H1 (cell line): ENCODE measurements at regions not wholly inside any gene's neighbourhood (a gene's known extent, or its start where the extent isn't known, plus 50 kb on each side); places are given as distances from the start of the nearest gene placed in this dataset.

Source experiments
- CTCF ChIA-PET: fragments of 300-600 bp; sonication (Branson Sonifier 250); formaldehyde crosslinking; loops from one replicate; lab custom pipeline; 2021; ENCODE audit not compliant: partially characterized antibody; lab: Charles Lee
- POLR2A ChIA-PET: fragments of 300-600 bp; sonication (Branson Sonifier 250); formaldehyde crosslinking; loops from one replicate; lab custom pipeline; 2021; ENCODE audit warnings: inconsistent platforms; ENCODE audit not compliant: partially characterized antibody; lab: Charles Lee
- DNase-seq, 2 experiments: peaks; one replicate each; pipeline versions ENCODE4 v3.0.0 to v3.0.0-alpha.2; 2010 to 2022; ENCODE audit warnings: low spot score in 2 of 2, low read depth in 1 of 2, mixed read lengths in 1 of 2
- FAIRE-seq: peaks from 2 replicates; lab custom pipeline; 2011; peaks lifted over from hg19 to GRCh38; lab: Jason Lieb, UNC
- H2AFZ ChIP-seq: 2 replicates; pipeline ENCODE4 v1.8.1; 2012; ENCODE audit warnings: low read length, inconsistent platforms
- H2AK5ac ChIP-seq: 2 replicates; pipeline ENCODE4 v1.6.1; 2013; ENCODE audit warnings: low read depth, low read length
- H2BK120ac ChIP-seq: replicated peaks from 2 replicates; pipeline ENCODE3; 2013; ENCODE audit warnings: low read depth, low read length, inconsistent platforms
- H2BK12ac ChIP-seq: 2 replicates; pipeline ENCODE4 v1.6.1; 2013; ENCODE audit warnings: low read depth, low read length
- H2BK15ac ChIP-seq: 2 replicates; pipeline ENCODE4 v1.6.1; 2013; ENCODE audit warnings: low read length
- H2BK20ac ChIP-seq: 2 replicates; pipeline ENCODE4 v1.6.1; 2013; ENCODE audit warnings: low read length
- H2BK5ac ChIP-seq: 2 replicates; pipeline ENCODE4 v1.6.1; 2013; ENCODE audit warnings: low read depth, low read length
- H3K14ac ChIP-seq: 2 replicates; pipeline ENCODE4 v1.6.1; 2013; ENCODE audit warnings: inconsistent platforms; ENCODE audit not compliant: insufficient read length
- H3K18ac ChIP-seq: 2 replicates; pipeline ENCODE4 v1.6.1; 2013; ENCODE audit warnings: low read length; ENCODE audit errors: extremely low read depth
- H3K23ac ChIP-seq: 2 replicates; pipeline ENCODE4 v1.6.1; 2013; ENCODE audit warnings: inconsistent platforms; ENCODE audit not compliant: insufficient read length
- H3K23me2 ChIP-seq: 2 replicates; pipeline ENCODE4 v1.6.1; 2013; ENCODE audit warnings: low read depth, low read length
- H3K27ac ChIP-seq: 2 replicates; pipeline ENCODE4 v1.6.1; 2011; ENCODE audit warnings: low read depth, low read length, inconsistent platforms
- H3K27me3 ChIP-seq, 4 experiments: replicated peaks in 1 of 4; 1 replicate in 1 of 4; 2 replicates in 3 of 4; pipeline versions ENCODE4 v1.6.1 to v1.8.1; 2011 to 2013; ENCODE audit warnings: low read length in 3 of 4, mild to moderate bottlenecking in 3 of 4, inconsistent platforms in 2 of 4, mixed read lengths in 2 of 4, moderate library complexity in 1 of 4; ENCODE audit not compliant: control insufficient read depth in 3 of 4, insufficient read depth in 3 of 4; ENCODE audit errors: extremely low read depth in 1 of 4
- H3K36me3 ChIP-seq, 4 experiments: 2 replicates each; pipeline versions ENCODE4 v1.6.1 to v1.8.1; 2011 to 2013; ENCODE audit warnings: mild to moderate bottlenecking in 4 of 4, low read length in 3 of 4, moderate library complexity in 2 of 4, control low read depth in 1 of 4, inconsistent platforms in 1 of 4; ENCODE audit not compliant: insufficient read depth in 4 of 4, control insufficient read depth in 2 of 4
- H3K4ac ChIP-seq: replicated peaks from 2 replicates; pipeline ENCODE3; 2013; ENCODE audit warnings: low read length, low read depth, mixed read lengths, inconsistent platforms; ENCODE audit not compliant: insufficient read length
- H3K4me1 ChIP-seq, 4 experiments: replicated peaks in 1 of 4; 1 replicate in 1 of 4; 2 replicates in 3 of 4; pipeline versions ENCODE4 v1.6.1 to v1.8.1; 2011 to 2013; ENCODE audit warnings: low read length in 3 of 4, inconsistent platforms in 2 of 4, mixed read lengths in 1 of 4; ENCODE audit not compliant: insufficient read depth in 4 of 4, control insufficient read depth in 3 of 4
- H3K4me2 ChIP-seq, 2 experiments: 2 replicates each; pipeline versions ENCODE4 v1.6.1 to v1.8.1; 2011 to 2013; ENCODE audit warnings: low read depth in 2 of 2, low read length in 2 of 2, control low read depth in 1 of 2, inconsistent platforms in 1 of 2, mild to moderate bottlenecking in 1 of 2; ENCODE audit not compliant: insufficient read depth in 1 of 2
- H3K4me3 ChIP-seq, 4 experiments: fragments of 200-600, 300-600 bp in 1 of 4; sonication (generic), shearing (Covaris generic), sonication (Bioruptor Twin) in 1 of 4; 2 replicates each; pipeline versions ENCODE4 v1.5.1 to v1.8.1; 2011 to 2016; ENCODE audit warnings: low read length in 4 of 4, low read depth in 3 of 4, control low read depth in 2 of 4, inconsistent platforms in 2 of 4, mild to moderate bottlenecking in 2 of 4, mixed read lengths in 1 of 4, moderate library complexity in 1 of 4; ENCODE audit not compliant: insufficient read depth in 2 of 4; ENCODE audit errors: extremely low read depth in 1 of 4
- H3K56ac ChIP-seq: replicated peaks from 2 replicates; pipeline ENCODE3; 2013; ENCODE audit warnings: low read depth, mild to moderate bottlenecking, mixed read lengths, low read length, inconsistent platforms; ENCODE audit not compliant: insufficient read length
- H3K79me1 ChIP-seq: 2 replicates; pipeline ENCODE4 v1.6.1; 2013; ENCODE audit warnings: low read depth, low read length, control low read depth
- H3K79me2 ChIP-seq, 2 experiments: 2 replicates each; pipeline versions ENCODE4 v1.6.1 to v1.8.1; 2012 to 2013; ENCODE audit warnings: low read length in 2 of 2, mild to moderate bottlenecking in 2 of 2, inconsistent platforms in 1 of 2; ENCODE audit not compliant: insufficient read depth in 2 of 2, control insufficient read depth in 1 of 2
- H3K9ac ChIP-seq, 4 experiments: replicated peaks in 1 of 4; 1 replicate in 1 of 4; 2 replicates in 3 of 4; pipeline versions ENCODE4 v1.6.1 to v1.8.1; 2011 to 2013; ENCODE audit warnings: low read depth in 3 of 4, low read length in 3 of 4, control low read depth in 2 of 4, mild to moderate bottlenecking in 2 of 4, moderate library complexity in 2 of 4, inconsistent platforms in 1 of 4; ENCODE audit errors: extremely low read depth in 1 of 4
- H3K9me3 ChIP-seq, 2 experiments: 2 replicates each; pipeline versions ENCODE4 v1.6.1 to v1.8.1; 2012 to 2013; ENCODE audit warnings: mild to moderate bottlenecking in 2 of 2, moderate library complexity in 2 of 2, control low read depth in 1 of 2, inconsistent platforms in 1 of 2, low read depth in 1 of 2, low read length in 1 of 2, mixed read lengths in 1 of 2; ENCODE audit not compliant: insufficient read depth in 2 of 2
- H4K20me1 ChIP-seq, 2 experiments: replicated peaks in 1 of 2; 2 replicates each; pipeline versions ENCODE3 to v1.8.1; 2011 to 2013; ENCODE audit warnings: inconsistent platforms in 2 of 2, low read length in 2 of 2, mild to moderate bottlenecking in 1 of 2; ENCODE audit not compliant: insufficient read depth in 2 of 2, control insufficient read depth in 1 of 2
- H4K5ac ChIP-seq: 2 replicates; pipeline ENCODE4 v1.6.1; 2013; ENCODE audit warnings: low read length, low read depth, mixed read lengths, inconsistent platforms; ENCODE audit not compliant: insufficient read length
- H4K8ac ChIP-seq: 2 replicates; pipeline ENCODE4 v1.8.0; 2013; ENCODE audit warnings: mild to moderate bottlenecking, moderate library complexity, low read length, inconsistent platforms; ENCODE audit not compliant: insufficient read depth; ENCODE audit errors: extremely low read depth
- H4K91ac ChIP-seq: replicated peaks from 2 replicates; pipeline ENCODE3; 2013; ENCODE audit warnings: low read length, mixed read lengths, inconsistent platforms; ENCODE audit not compliant: insufficient read length
- ATF2 ChIP-seq: IDR thresholded peaks from 2 replicates; pipeline ENCODE4 v1.6.1; 2012; ENCODE audit warnings: low read length, inconsistent platforms
- CHD1 ChIP-seq: IDR thresholded peaks from 2 replicates; pipeline ENCODE4 v1.6.1; 2012; ENCODE audit warnings: low read depth, low read length, improper control_type of control experiment
- CHD2 ChIP-seq: IDR thresholded peaks from 2 replicates; pipeline ENCODE4 v1.6.1; 2012; ENCODE audit warnings: low read length, improper control_type of control experiment
- KDM1A ChIP-seq: fragments of 200-600, 300-600 bp; sonication (generic); IDR thresholded peaks from 2 replicates; pipeline ENCODE4 v1.7.1; 2016; ENCODE audit warnings: mild to moderate bottlenecking, low read length, borderline replicate concordance
- WGBS, 2 experiments: shearing (Covaris generic) in 1 of 2; methylation state at CpG; one replicate each; pipeline versions ENCODE4 v1.1.6 to v1.1.7; 2013 to 2015; ENCODE audit warnings: low lambda C conversion rate in 2 of 2, mixed read lengths in 2 of 2, inconsistent platforms in 1 of 2, low coverage in 1 of 2, missing lambda C conversion rate in 1 of 2; ENCODE audit not compliant: insufficient replicate concordance in 2 of 2, insufficient coverage in 1 of 2, insufficient read length in 1 of 2; ENCODE audit errors: extremely low coverage in 1 of 2, missing lambda C conversion rate in 1 of 2; 5-methylcytosine and 5-hydroxymethylcytosine counted together

- Histone ChIP-seq H3K79me2 (no peaks in the 10 kb centered on the region), H2AK5ac (no peak overlapping the region), H2BK5ac (no peak overlapping the region), H4K8ac (no peak overlapping the region), H2BK20ac (no peak overlapping the region), H4K5ac (no peak overlapping the region), H4K20me1 (no peaks in the 10 kb centered on the region), H4K91ac (no peak overlapping the region), H3K27ac (no peak overlapping the region), H3K14ac (no peak overlapping the region), H2BK12ac (no peak overlapping the region), H3K4me2 (no peak overlapping the region), H3K23ac (no peak overlapping the region), H3K4me3 (no peak overlapping the region), H2BK120ac (no peak overlapping the region), H2BK15ac (no peak overlapping the region), H3K9ac (no peak overlapping the region), H3K18ac (no peak overlapping the region), H3K23me2 (no peaks in the 10 kb centered on the region), H3K56ac (no peak overlapping the region), H3K4me1 (no peaks in the 10 kb centered on the region), H3K36me3 (no peaks in the 10 kb centered on the region), H3K9me3 (0 out of 4 replicates have a peak, but pooled peaks cover 0 to 3% of the 10 kb centered on the region in 2 experiments), H3K27me3 (peaks cover 5 to 19% (median 14%) of the 10 kb centered on the region in 4 experiments), H3K79me1 (no peaks in the 10 kb centered on the region), H3K4ac (no peak overlapping the region), H2AFZ (no peak overlapping the region)
- ChIA-PET POLR2A (no interaction called here), CTCF (interaction anchor here (1.0 kb wide), 1 partner anchor 21 kb away, joined by 3 read pairs; no protein-coding TSS in a partner anchor)
- no peak for TF ChIP-seq ATF2
- no peak for TF ChIP-seq CHD2
- no peak for TF ChIP-seq CHD1
- TF ChIP-seq KDM1A: no peak
- WGBS, 2 experiments: 90% methylated on average over 16 of the region's 16 CpGs; no CpG with 5 or more reads in 1 of the 2 experiments
- FAIRE-seq (no peak), DNase-seq (no peak)
Observed at GRCh38 chr4:156006192-156006591, 52.5 kb upstream of the CTSO start.
